Neural progenitor cell (in vitro differentiated cells): ENCODE measurements at regions not wholly inside any gene's neighbourhood (a gene's known extent, or its start where the extent isn't known, plus 50 kb on each side); places are given as distances from the start of the nearest gene placed in this dataset.

Experiments used
- DNase-seq: peaks from one replicate; pipeline ENCODE4 v3.0.0-alpha.2; 2016; ENCODE audit warnings: low spot score
- H2AFZ ChIP-seq: fragments of 200-600 bp; sonication (generic); replicated peaks from 2 replicates; pipeline ENCODE4 v1.6.1; 2016; ENCODE audit warnings: antibody characterized with exemption
- H3F3A ChIP-seq: fragments of 200-600 bp; sonication (generic); 2 replicates; pipeline ENCODE4 v1.6.1; 2016; ENCODE audit warnings: antibody characterized with exemption, low read depth
- H3K27ac ChIP-seq: fragments of 200-600 bp; sonication (generic); 2 replicates; pipeline ENCODE4 v1.5.1; 2016; ENCODE audit warnings: mild to moderate bottlenecking
- H3K27me3 ChIP-seq: fragments of 200-600 bp; sonication (generic); 2 replicates; pipeline ENCODE4 v1.6.1; 2016; ENCODE audit warnings: mild to moderate bottlenecking, moderate library complexity
- H3K36me3 ChIP-seq: fragments of 200-600 bp; sonication (generic); 2 replicates; pipeline ENCODE4 v1.5.1; 2016
- H3K4me1 ChIP-seq: fragments of 200-600 bp; sonication (generic); 2 replicates; pipeline ENCODE4 v1.6.1; 2016; ENCODE audit warnings: mixed run types
- H3K4me2 ChIP-seq: fragments of 200-600 bp; sonication (generic); 2 replicates; pipeline ENCODE4 v1.6.1; 2016
- H3K4me3 ChIP-seq: fragments of 200-600 bp; sonication (generic); 2 replicates; pipeline ENCODE4 v1.5.1; 2016
- H3K79me2 ChIP-seq: fragments of 200-600 bp; sonication (generic); 2 replicates; pipeline ENCODE4 v1.6.1; 2016; ENCODE audit warnings: low read depth
- H3K9ac ChIP-seq: fragments of 200-600 bp; sonication (generic); 2 replicates; pipeline ENCODE4 v1.6.1; 2016
- H3K9me3 ChIP-seq: fragments of 200-600 bp; sonication (generic); 2 replicates; pipeline ENCODE4 v1.5.1; 2016; ENCODE audit warnings: low read depth
- H4K20me1 ChIP-seq: fragments of 200-600 bp; sonication (generic); 2 replicates; pipeline ENCODE4 v1.6.1; 2016; ENCODE audit warnings: low read depth
- H3K27ac Mint-ChIP-seq: 3 replicates; pipeline ENCODE4 v1.8.0; 2021; ENCODE audit warnings: mixed read lengths
- H3K27me3 Mint-ChIP-seq: 2 replicates; pipeline ENCODE4 v1.8.0; 2022; ENCODE audit warnings: low read depth, mild to moderate bottlenecking, inconsistent platforms, moderate library complexity, mixed read lengths; ENCODE audit not compliant: insufficient read depth
- H3K36me3 Mint-ChIP-seq: 3 replicates; pipeline ENCODE4 v1.8.0; 2021; ENCODE audit warnings: mixed read lengths
- H3K4me1 Mint-ChIP-seq: 3 replicates; pipeline ENCODE4 v1.8.0; 2021; ENCODE audit warnings: mixed read lengths
- H3K4me3 Mint-ChIP-seq: 3 replicates; pipeline ENCODE4 v1.8.0; 2021; ENCODE audit warnings: mild to moderate bottlenecking, moderate library complexity, mixed read lengths
- H3K9me3 Mint-ChIP-seq: 3 replicates; pipeline ENCODE4 v1.8.0; 2020; ENCODE audit warnings: mixed read lengths
- EZH2 ChIP-seq: fragments of 200-600 bp; sonication (generic); IDR thresholded peaks from 2 replicates; pipeline ENCODE4 v1.6.1; 2017; ENCODE audit warnings: antibody characterized with exemption, mild to moderate bottlenecking, moderate library complexity
- EZH2phosphoT487 ChIP-seq: fragments of 200-600 bp; sonication (generic); IDR thresholded peaks from 2 replicates; pipeline ENCODE4 v1.6.1; 2017; ENCODE audit warnings: antibody characterized with exemption
- TF ChIP-seq, protein P1 (sequence below): fragments of 200-600 bp; sonication (generic); IDR thresholded peaks from 2 replicates; pipeline ENCODE4 v1.5.1; 2017; ENCODE audit warnings: antibody characterized with exemption, mild to moderate bottlenecking

DNA sequence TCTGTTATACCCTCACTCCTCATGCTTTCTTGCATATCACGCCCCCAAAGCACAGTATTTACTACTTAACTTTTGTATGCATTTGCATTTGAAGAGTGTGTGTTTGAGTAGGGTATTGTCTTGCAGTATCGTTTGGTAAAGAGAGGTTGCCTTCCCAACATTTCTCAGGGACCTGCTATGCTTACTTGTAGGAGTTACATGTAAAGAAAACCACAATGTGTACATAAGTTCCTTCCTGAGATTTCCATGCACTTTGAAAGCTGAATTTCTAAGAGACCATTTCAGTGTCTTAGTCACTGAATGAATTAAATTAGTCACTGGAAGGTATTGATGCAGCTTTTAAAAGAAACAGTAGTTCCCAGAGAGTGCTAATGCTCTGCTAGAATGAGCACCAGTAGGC, 159.3 kb upstream of the LAMA2 start:
- no peaks in the 10 kb centered on the region for H4K20me1 ChIP-seq
- H3K27ac ChIP-seq: no peak overlapping the region
- Mint-ChIP-seq H3K4me3 (no peak overlapping the region), H3K9me3 (no peaks in the 10 kb centered on the region), H3K27me3 (no peaks in the 10 kb centered on the region), H3K27ac (no peak overlapping the region), H3K4me1 (peaks cover 5% of the 10 kb centered on the region), H3K36me3 (no peaks in the 10 kb centered on the region)
- no peaks in the 10 kb centered on the region for H3K9me3 ChIP-seq
- no peak overlapping the region for H3K4me3 ChIP-seq
- no peak overlapping the region for H3K9ac ChIP-seq
- H3K4me2 ChIP-seq: no peak overlapping the region
- no peaks in the 10 kb centered on the region for H3F3A ChIP-seq
- no peaks in the 10 kb centered on the region for H3K79me2 ChIP-seq
- H2AFZ ChIP-seq: no peak overlapping the region
- H3K36me3 ChIP-seq: no peaks in the 10 kb centered on the region
- H3K4me1 ChIP-seq: peaks cover 28% of the 10 kb centered on the region
- H3K27me3 ChIP-seq: no peaks in the 10 kb centered on the region
- TF ChIP-seq EZH2: no peak
- TF ChIP-seq EZH2phosphoT487: no peak
- TF ChIP-seq, protein P1, sequence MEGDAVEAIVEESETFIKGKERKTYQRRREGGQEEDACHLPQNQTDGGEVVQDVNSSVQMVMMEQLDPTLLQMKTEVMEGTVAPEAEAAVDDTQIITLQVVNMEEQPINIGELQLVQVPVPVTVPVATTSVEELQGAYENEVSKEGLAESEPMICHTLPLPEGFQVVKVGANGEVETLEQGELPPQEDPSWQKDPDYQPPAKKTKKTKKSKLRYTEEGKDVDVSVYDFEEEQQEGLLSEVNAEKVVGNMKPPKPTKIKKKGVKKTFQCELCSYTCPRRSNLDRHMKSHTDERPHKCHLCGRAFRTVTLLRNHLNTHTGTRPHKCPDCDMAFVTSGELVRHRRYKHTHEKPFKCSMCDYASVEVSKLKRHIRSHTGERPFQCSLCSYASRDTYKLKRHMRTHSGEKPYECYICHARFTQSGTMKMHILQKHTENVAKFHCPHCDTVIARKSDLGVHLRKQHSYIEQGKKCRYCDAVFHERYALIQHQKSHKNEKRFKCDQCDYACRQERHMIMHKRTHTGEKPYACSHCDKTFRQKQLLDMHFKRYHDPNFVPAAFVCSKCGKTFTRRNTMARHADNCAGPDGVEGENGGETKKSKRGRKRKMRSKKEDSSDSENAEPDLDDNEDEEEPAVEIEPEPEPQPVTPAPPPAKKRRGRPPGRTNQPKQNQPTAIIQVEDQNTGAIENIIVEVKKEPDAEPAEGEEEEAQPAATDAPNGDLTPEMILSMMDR: no peak
- DNase-seq: no peak

DNA sequence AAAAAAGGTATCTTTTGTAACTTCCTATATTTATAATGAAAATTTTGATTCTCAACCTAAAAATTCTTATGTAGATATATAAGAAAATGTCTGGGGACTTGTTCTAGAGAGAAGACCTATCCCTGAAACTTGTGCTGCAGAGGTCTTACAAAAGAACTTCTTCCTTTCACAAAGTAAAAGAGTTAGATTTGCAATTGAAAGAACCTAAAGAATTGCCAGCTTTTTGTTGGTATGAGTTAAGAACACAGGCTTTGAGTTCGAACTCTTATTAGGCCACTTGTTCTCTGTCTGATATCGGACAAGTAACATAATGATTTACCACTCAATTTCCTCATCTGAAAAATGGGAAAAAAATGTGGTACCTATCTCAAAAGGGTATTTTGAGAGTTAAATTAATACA, 162.0 kb upstream of the LAMA2 start:
- Mint-ChIP-seq H3K4me3 (no peak overlapping the region), H3K4me1 (peaks cover 5% of the 10 kb centered on the region), H3K27ac (no peak overlapping the region), H3K36me3 (no peaks in the 10 kb centered on the region), H3K27me3 (no peaks in the 10 kb centered on the region), H3K9me3 (no peaks in the 10 kb centered on the region)
- Histone ChIP-seq H3K4me2 (peak overlapping the region; percentile 17), H3K9me3 (no peaks in the 10 kb centered on the region), H3K9ac (no peak overlapping the region), H3K4me1 (peaks cover 28% of the 10 kb centered on the region), H3K27me3 (no peaks in the 10 kb centered on the region), H2AFZ (no peak overlapping the region), H3K4me3 (no peak overlapping the region), H4K20me1 (no peaks in the 10 kb centered on the region), H3K27ac (no peak overlapping the region), H3K36me3 (no peaks in the 10 kb centered on the region), H3K79me2 (no peaks in the 10 kb centered on the region), H3F3A (no peaks in the 10 kb centered on the region)
- TF ChIP-seq EZH2phosphoT487 (no peak), EZH2 (no peak)
- TF ChIP-seq, protein P1: no peak
- peak; percentile 49 for DNase-seq

DNA sequence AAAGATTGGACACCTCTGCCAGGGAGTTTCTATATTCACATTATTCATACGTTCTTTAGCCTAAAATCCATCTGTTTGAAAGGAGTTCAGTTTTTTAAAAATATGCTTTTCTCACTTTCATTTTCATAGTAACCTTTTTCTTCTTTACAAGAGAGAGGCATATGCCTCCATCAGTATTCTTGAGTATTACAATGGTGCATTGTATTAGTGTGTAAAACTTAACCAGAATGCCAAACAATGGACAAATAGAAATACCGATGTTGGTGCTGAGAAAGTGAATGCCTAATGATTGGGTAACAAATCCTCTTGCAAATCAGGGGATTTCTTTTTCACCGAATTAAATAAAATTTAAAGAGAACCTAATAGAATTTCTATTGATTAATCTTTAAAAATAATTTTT, 163.2 kb upstream of the LAMA2 start:
- TF ChIP-seq EZH2phosphoT487: no peak
- TF ChIP-seq EZH2: no peak
- TF ChIP-seq, protein P1: no peak

More for the DNA sequence above, 163.2 kb upstream of the LAMA2 start:
- H3K9me3 Mint-ChIP-seq: no peaks in the 10 kb centered on the region
- H3K4me3 Mint-ChIP-seq: no peak overlapping the region
- H3K27me3 Mint-ChIP-seq: no peaks in the 10 kb centered on the region
- DNase-seq: no peak
- H2AFZ ChIP-seq: no peak overlapping the region
- no peaks in the 10 kb centered on the region for H3K27me3 ChIP-seq
- H3K4me3 ChIP-seq: no peak overlapping the region
- H3K4me1 ChIP-seq: peaks cover 28% of the 10 kb centered on the region
- H4K20me1 ChIP-seq: no peaks in the 10 kb centered on the region
- no peaks in the 10 kb centered on the region for H3K36me3 Mint-ChIP-seq
- H3K79me2 ChIP-seq: no peaks in the 10 kb centered on the region
- no peaks in the 10 kb centered on the region for H3K9me3 ChIP-seq
- no peaks in the 10 kb centered on the region for H3K36me3 ChIP-seq
- H3K4me2 ChIP-seq: no peak overlapping the region
- H3F3A ChIP-seq: no peaks in the 10 kb centered on the region
- H3K9ac ChIP-seq: no peak overlapping the region
- no peak overlapping the region for H3K27ac Mint-ChIP-seq
- H3K27ac ChIP-seq: no peak overlapping the region
- H3K4me1 Mint-ChIP-seq: peaks cover 3% of the 10 kb centered on the region
